OCI-LY3 (cell line): ENCODE measurements at regions not wholly inside any gene's neighbourhood (a gene's known extent, or its start where the extent isn't known, plus 50 kb on each side); places are given as distances from the start of the nearest gene placed in this dataset.

Source experiments
- EZH2phosphoT487 ChIP-seq: fragments of 200-600 bp; shearing (Covaris generic); IDR thresholded peaks from 2 replicates; pipeline ENCODE4 v1.6.1; 2018; ENCODE audit warnings: antibody characterized with exemption, mixed run types, low read depth
- TF ChIP-seq, protein P1 (sequence below): fragments of 200-600, 300-600 bp; sonication (generic); IDR thresholded peaks from 2 replicates; pipeline ENCODE4 v1.5.1; 2014; ENCODE audit warnings: antibody characterized with exemption, low read length, low read depth

DNA sequence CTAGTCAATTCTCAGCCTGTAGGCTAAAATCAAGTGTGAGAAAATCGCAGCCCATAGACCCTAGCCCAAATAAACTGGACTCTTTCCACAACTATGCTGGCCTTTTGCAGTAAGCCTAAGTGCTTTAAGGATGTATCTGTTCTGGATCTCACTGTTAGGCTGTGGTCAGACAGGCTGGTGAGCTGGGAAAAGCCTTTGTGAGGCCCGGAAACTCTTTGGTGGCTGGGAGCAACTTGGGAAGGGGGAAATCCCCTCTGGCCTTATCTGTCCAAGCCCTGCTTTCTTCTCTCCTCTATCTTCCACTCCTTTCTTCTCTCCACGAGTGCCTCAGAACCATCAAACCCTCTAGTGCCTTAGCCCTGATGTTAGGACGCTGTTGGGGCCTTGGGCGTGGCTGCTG, 135.4 kb downstream of the LACC1 start:
- TF ChIP-seq, protein P1, sequence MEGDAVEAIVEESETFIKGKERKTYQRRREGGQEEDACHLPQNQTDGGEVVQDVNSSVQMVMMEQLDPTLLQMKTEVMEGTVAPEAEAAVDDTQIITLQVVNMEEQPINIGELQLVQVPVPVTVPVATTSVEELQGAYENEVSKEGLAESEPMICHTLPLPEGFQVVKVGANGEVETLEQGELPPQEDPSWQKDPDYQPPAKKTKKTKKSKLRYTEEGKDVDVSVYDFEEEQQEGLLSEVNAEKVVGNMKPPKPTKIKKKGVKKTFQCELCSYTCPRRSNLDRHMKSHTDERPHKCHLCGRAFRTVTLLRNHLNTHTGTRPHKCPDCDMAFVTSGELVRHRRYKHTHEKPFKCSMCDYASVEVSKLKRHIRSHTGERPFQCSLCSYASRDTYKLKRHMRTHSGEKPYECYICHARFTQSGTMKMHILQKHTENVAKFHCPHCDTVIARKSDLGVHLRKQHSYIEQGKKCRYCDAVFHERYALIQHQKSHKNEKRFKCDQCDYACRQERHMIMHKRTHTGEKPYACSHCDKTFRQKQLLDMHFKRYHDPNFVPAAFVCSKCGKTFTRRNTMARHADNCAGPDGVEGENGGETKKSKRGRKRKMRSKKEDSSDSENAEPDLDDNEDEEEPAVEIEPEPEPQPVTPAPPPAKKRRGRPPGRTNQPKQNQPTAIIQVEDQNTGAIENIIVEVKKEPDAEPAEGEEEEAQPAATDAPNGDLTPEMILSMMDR: no peak
- no peak for TF ChIP-seq EZH2phosphoT487
